ENCODE measurements at regions not wholly inside any gene's neighbourhood (a gene's known extent, or its start where the extent isn't known, plus 50 kb on each side); places are given as distances from the start of the nearest gene placed in this dataset.

DNA sequence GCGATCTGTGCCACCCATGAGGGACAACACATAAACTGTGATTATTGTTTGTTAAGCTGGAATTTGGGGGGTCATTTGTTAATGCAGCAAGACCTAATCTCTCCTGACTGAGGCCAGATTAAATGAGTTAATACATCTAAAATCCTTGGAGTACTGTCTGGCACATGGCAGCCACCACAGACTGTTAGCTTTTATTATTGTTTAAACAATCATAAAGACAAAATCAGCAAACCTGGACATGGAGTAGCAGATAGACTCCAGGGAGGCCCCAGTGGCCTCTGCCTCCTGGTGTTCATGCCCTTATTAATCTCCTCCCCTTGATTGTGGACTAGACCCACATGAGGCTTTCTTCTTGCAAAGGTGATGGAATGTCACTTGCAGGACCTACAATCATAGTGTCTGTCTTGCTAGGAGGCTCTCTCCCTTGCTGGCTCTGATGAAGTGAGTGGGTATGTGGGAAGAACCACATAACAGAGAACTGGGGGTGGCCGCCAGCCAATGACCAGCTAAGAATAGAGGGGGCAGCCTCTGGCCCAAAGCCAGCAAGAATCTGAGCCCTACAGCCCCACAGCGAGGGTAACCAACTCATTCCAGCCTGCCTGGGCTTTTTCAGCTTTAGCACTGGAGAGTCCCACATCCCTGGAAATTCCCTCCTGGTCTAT lies 142.0 kb downstream of the SCARB1 start:
- POLR2A ChIA-PET, result interaction anchor here (0.6 kb wide), 1 partner anchor 40 kb away, joined by 5 read pairs; no protein-coding TSS in a partner anchor
- H2AFZ ChIP-seq (ENCODE audit: control insufficient read depth, low read depth, low read length), result no peak overlapping the region
- in situ Hi-C loops (cut with MboI), result no loop called here
- H3K4me2 ChIP-seq (ENCODE audit: control insufficient read depth, insufficient read depth), result no peak overlapping the region
- H3K27ac ChIP-seq (ENCODE audit: control insufficient read depth, insufficient read depth), result no peak overlapping the region
- intact Hi-C loops (cut with micrococcal nuclease; ENCODE audit: unreplicated experiment), result no loop called here
- no TSS peak for BruUV-seq (replicated peaks)
- no peaks in the 10 kb centered on the region for H3K79me2 ChIP-seq (ENCODE audit: control insufficient read depth, insufficient read depth, low read length)
- WGBS (ENCODE audit: insufficient coverage, insufficient replicate concordance, low lambda C conversion rate, missing lambda C conversion rate), result 32% methylated on average over 3 of the region's 3 CpGs
- SMC1A ChIA-PET (ENCODE audit: uncharacterized antibody, unreplicated experiment), result interaction anchor here (0.6 to 1.2 kb wide), 3 partner anchors 23 to 589 kb away, joined by 3 to 4 read pairs (median 3); no protein-coding TSS in a partner anchor
- H3K9me3 ChIP-seq (replicated peaks; ENCODE audit: control insufficient read depth, insufficient read depth, low read length), result no peaks in the 10 kb centered on the region; the same call in 2 of the 3 replicates
- no peaks in the 10 kb centered on the region for H3K27me3 ChIP-seq (replicated peaks in 1 of 2; ENCODE audit: control insufficient read depth in 2 of 2, insufficient read depth in 2 of 2, low read length in 1 of 2)
- CTCF ChIA-PET, result interaction anchor here (1.4 kb wide), 1 partner anchor 44 kb away, joined by 4 read pairs; no protein-coding TSS in a partner anchor
- H4K20me1 ChIP-seq (ENCODE audit: control insufficient read depth, insufficient read depth), result no peaks in the 10 kb centered on the region
- H3K4me3 ChIP-seq, result no peak overlapping the region
- DNase-seq (ENCODE audit: low read depth, low spot score) (no peak), FAIRE-seq (no peak), ATAC-seq (no peak)
- RAD21 ChIA-PET (ENCODE audit: unreplicated experiment), result no interaction called here
- no peaks in the 10 kb centered on the region for H3K4me1 ChIP-seq (ENCODE audit: control insufficient read depth, insufficient read depth, low read length)
- no peaks in the 10 kb centered on the region for H3K36me3 ChIP-seq (ENCODE audit: control insufficient read depth in 2 of 2, insufficient read depth in 2 of 2, low read length in 1 of 2)
- H3K9ac ChIP-seq (ENCODE audit: control insufficient read depth, insufficient read depth, low read length), result no peak overlapping the region
- TF ChIP-seq, protein P1, sequence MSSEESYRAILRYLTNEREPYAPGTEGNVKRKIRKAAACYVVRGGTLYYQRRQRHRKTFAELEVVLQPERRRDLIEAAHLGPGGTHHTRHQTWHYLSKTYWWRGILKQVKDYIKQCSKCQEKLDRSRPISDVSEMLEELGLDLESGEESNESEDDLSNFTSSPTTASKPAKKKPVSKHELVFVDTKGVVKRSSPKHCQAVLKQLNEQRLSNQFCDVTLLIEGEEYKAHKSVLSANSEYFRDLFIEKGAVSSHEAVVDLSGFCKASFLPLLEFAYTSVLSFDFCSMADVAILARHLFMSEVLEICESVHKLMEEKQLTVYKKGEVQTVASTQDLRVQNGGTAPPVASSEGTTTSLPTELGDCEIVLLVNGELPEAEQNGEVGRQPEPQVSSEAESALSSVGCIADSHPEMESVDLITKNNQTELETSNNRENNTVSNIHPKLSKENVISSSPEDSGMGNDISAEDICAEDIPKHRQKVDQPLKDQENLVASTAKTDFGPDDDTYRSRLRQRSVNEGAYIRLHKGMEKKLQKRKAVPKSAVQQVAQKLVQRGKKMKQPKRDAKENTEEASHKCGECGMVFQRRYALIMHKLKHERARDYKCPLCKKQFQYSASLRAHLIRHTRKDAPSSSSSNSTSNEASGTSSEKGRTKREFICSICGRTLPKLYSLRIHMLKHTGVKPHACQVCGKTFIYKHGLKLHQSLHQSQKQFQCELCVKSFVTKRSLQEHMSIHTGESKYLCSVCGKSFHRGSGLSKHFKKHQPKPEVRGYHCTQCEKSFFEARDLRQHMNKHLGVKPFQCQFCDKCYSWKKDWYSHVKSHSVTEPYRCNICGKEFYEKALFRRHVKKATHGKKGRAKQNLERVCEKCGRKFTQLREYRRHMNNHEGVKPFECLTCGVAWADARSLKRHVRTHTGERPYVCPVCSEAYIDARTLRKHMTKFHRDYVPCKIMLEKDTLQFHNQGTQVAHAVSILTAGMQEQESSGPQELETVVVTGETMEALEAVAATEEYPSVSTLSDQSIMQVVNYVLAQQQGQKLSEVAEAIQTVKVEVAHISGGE (CRISPR knock-in tag; IDR thresholded peaks at IDR 0.05), result no peak
- TF ChIP-seq, protein P2, sequence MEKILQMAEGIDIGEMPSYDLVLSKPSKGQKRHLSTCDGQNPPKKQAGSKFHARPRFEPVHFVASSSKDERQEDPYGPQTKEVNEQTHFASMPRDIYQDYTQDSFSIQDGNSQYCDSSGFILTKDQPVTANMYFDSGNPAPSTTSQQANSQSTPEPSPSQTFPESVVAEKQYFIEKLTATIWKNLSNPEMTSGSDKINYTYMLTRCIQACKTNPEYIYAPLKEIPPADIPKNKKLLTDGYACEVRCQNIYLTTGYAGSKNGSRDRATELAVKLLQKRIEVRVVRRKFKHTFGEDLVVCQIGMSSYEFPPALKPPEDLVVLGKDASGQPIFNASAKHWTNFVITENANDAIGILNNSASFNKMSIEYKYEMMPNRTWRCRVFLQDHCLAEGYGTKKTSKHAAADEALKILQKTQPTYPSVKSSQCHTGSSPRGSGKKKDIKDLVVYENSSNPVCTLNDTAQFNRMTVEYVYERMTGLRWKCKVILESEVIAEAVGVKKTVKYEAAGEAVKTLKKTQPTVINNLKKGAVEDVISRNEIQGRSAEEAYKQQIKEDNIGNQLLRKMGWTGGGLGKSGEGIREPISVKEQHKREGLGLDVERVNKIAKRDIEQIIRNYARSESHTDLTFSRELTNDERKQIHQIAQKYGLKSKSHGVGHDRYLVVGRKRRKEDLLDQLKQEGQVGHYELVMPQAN (conservative IDR thresholded peaks at IDR 0.05), result no peak
- TF ChIP-seq BHLHE40 (IDR thresholded peaks at IDR 0.05; ENCODE audit: borderline replicate concordance in 1 of 2, low read depth in 2 of 2, low read length in 1 of 2), result no peak
- TF ChIP-seq, protein P3, sequence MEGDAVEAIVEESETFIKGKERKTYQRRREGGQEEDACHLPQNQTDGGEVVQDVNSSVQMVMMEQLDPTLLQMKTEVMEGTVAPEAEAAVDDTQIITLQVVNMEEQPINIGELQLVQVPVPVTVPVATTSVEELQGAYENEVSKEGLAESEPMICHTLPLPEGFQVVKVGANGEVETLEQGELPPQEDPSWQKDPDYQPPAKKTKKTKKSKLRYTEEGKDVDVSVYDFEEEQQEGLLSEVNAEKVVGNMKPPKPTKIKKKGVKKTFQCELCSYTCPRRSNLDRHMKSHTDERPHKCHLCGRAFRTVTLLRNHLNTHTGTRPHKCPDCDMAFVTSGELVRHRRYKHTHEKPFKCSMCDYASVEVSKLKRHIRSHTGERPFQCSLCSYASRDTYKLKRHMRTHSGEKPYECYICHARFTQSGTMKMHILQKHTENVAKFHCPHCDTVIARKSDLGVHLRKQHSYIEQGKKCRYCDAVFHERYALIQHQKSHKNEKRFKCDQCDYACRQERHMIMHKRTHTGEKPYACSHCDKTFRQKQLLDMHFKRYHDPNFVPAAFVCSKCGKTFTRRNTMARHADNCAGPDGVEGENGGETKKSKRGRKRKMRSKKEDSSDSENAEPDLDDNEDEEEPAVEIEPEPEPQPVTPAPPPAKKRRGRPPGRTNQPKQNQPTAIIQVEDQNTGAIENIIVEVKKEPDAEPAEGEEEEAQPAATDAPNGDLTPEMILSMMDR (IDR thresholded peaks at IDR 0.05 in 2 of 3, conservative IDR thresholded peaks at IDR 0.05 in 1 of 3; ENCODE audit: control insufficient read depth in 2 of 3, extremely low read depth in 1 of 3, insufficient read depth in 1 of 3, low read depth in 3 of 3, low read length in 3 of 3), result no peak
- TF ChIP-seq ZNF24 (IDR thresholded peaks at IDR 0.05), result no peak
- TF ChIP-seq, protein P4, sequence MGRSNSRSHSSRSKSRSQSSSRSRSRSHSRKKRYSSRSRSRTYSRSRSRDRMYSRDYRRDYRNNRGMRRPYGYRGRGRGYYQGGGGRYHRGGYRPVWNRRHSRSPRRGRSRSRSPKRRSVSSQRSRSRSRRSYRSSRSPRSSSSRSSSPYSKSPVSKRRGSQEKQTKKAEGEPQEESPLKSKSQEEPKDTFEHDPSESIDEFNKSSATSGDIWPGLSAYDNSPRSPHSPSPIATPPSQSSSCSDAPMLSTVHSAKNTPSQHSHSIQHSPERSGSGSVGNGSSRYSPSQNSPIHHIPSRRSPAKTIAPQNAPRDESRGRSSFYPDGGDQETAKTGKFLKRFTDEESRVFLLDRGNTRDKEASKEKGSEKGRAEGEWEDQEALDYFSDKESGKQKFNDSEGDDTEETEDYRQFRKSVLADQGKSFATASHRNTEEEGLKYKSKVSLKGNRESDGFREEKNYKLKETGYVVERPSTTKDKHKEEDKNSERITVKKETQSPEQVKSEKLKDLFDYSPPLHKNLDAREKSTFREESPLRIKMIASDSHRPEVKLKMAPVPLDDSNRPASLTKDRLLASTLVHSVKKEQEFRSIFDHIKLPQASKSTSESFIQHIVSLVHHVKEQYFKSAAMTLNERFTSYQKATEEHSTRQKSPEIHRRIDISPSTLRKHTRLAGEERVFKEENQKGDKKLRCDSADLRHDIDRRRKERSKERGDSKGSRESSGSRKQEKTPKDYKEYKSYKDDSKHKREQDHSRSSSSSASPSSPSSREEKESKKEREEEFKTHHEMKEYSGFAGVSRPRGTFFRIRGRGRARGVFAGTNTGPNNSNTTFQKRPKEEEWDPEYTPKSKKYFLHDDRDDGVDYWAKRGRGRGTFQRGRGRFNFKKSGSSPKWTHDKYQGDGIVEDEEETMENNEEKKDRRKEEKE (IDR thresholded peaks at IDR 0.05), result no peak
- no peak for TF ChIP-seq JUNB (IDR thresholded peaks at IDR 0.05)
- TF ChIP-seq, protein P5, sequence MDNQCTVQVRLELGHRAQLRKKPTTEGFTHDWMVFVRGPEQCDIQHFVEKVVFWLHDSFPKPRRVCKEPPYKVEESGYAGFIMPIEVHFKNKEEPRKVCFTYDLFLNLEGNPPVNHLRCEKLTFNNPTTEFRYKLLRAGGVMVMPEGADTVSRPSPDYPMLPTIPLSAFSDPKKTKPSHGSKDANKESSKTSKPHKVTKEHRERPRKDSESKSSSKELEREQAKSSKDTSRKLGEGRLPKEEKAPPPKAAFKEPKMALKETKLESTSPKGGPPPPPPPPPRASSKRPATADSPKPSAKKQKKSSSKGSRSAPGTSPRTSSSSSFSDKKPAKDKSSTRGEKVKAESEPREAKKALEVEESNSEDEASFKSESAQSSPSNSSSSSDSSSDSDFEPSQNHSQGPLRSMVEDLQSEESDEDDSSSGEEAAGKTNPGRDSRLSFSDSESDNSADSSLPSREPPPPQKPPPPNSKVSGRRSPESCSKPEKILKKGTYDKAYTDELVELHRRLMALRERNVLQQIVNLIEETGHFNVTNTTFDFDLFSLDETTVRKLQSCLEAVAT (IDR thresholded peaks at IDR 0.05), result no peak
- no peak for TF ChIP-seq MXI1 (IDR thresholded peaks at IDR 0.05; ENCODE audit: low read depth, low read length)
- no peak for TF ChIP-seq POLR2A (IDR thresholded peaks at IDR 0.05; ENCODE audit: low read depth, low read length)
